T-helper 2 cell treated with Interferon-gamma antibody and Interleukin-4, amounts not matched to agents 5 μg/mL and 100 μg/mL, for 36 hours (primary cell): ENCODE measurements at regions not wholly inside any gene's neighbourhood (a gene's known extent, or its start where the extent isn't known, plus 50 kb on each side); places are given as distances from the start of the nearest gene placed in this dataset.
"Not testable (repeated sequence)": the region's sequence is repeated elsewhere in the genome, so short reads cannot be mapped to it uniquely, and the experiment has no call there.

Source experiments
- DNase-seq: peaks from one replicate; pipeline ENCODE4 v3.0.0; 2021; ENCODE audit warnings: low spot score
- H3K27ac Mint-ChIP-seq: one replicate; pipeline ENCODE4 v1.8.0; 2021; ENCODE audit warnings: mild to moderate bottlenecking, mixed read lengths
- H3K27me3 Mint-ChIP-seq: one replicate; pipeline ENCODE4 v1.8.0; 2021; ENCODE audit warnings: low read depth, mixed read lengths
- H3K36me3 Mint-ChIP-seq: one replicate; pipeline ENCODE4 v1.8.0; 2021; ENCODE audit warnings: low read depth, mixed read lengths
- H3K4me1 Mint-ChIP-seq: one replicate; pipeline ENCODE4 v1.8.0; 2021; ENCODE audit warnings: low read depth, mixed read lengths
- H3K4me3 Mint-ChIP-seq: one replicate; pipeline ENCODE4 v1.8.0; 2022; ENCODE audit warnings: mild to moderate bottlenecking, moderate library complexity, mixed read lengths
- H3K9me3 Mint-ChIP-seq: one replicate; pipeline ENCODE4 v1.8.0; 2021; ENCODE audit warnings: mixed read lengths

- H3K27ac Mint-ChIP-seq: no peak overlapping the region
These were observed 269.3 kb downstream of the TTC32 start for GRCh38 chr2:19632403-19632991.

GRCh38 chr2:19631871-19632270 is 269.9 kb downstream of the TTC32 start:
- H3K27me3 Mint-ChIP-seq: no peaks in the 10 kb centered on the region
- no peak overlapping the region for H3K4me3 Mint-ChIP-seq
- H3K9me3 Mint-ChIP-seq: no peaks in the 10 kb centered on the region
- no peak overlapping the region for H3K27ac Mint-ChIP-seq
- H3K4me1 Mint-ChIP-seq: no peaks in the 10 kb centered on the region
- no peak for DNase-seq
- H3K36me3 Mint-ChIP-seq: no peaks in the 10 kb centered on the region

More at GRCh38 chr2:19632403-19632991, 269.3 kb downstream of the TTC32 start:
- Mint-ChIP-seq H3K27me3 (no peaks in the 10 kb centered on the region), H3K36me3 (no peaks in the 10 kb centered on the region), H3K4me1 (no peaks in the 10 kb centered on the region), H3K4me3 (no peak overlapping the region), H3K9me3 (no peaks in the 10 kb centered on the region)
- no peak for DNase-seq

- H3K4me3 Mint-ChIP-seq: no peak overlapping the region
- H3K9me3 Mint-ChIP-seq: no peaks in the 10 kb centered on the region
- no peaks in the 10 kb centered on the region for H3K4me1 Mint-ChIP-seq
- H3K27me3 Mint-ChIP-seq: no peaks in the 10 kb centered on the region
- no peak overlapping the region for H3K27ac Mint-ChIP-seq
- no peaks in the 10 kb centered on the region for H3K36me3 Mint-ChIP-seq
- no peak for DNase-seq
These were observed 270.9 kb downstream of the TTC32 start for GRCh38 chr2:19630921-19631320.

GRCh38 chr2:19627359-19627758 is 268.9 kb upstream of the OSR1 start:
- H3K27ac Mint-ChIP-seq: no peak overlapping the region
- no peaks in the 10 kb centered on the region for H3K9me3 Mint-ChIP-seq
- no peak overlapping the region for H3K4me3 Mint-ChIP-seq
- no peaks in the 10 kb centered on the region for H3K4me1 Mint-ChIP-seq
- no peaks in the 10 kb centered on the region for H3K27me3 Mint-ChIP-seq
- DNase-seq: no peak
- H3K36me3 Mint-ChIP-seq: no peaks in the 10 kb centered on the region

- Mint-ChIP-seq H3K36me3 (no peaks in the 10 kb centered on the region), H3K4me3 (no peak overlapping the region), H3K4me1 (no peaks in the 10 kb centered on the region), H3K27ac (no peak overlapping the region), H3K9me3 (peaks cover 3% of the 10 kb centered on the region), H3K27me3 (no peaks in the 10 kb centered on the region)
- no peak for DNase-seq
These were observed 265.1 kb upstream of the OSR1 start for GRCh38 chr2:19623488-19623887.

- no peaks in the 10 kb centered on the region for H3K4me1 Mint-ChIP-seq
- H3K9me3 Mint-ChIP-seq: peaks cover 26% of the 10 kb centered on the region
- no peaks in the 10 kb centered on the region for H3K36me3 Mint-ChIP-seq
- H3K27ac Mint-ChIP-seq: no peak overlapping the region
- H3K4me3 Mint-ChIP-seq: no peak overlapping the region
- no peak for DNase-seq
- no peaks in the 10 kb centered on the region for H3K27me3 Mint-ChIP-seq
These were observed 258.9 kb upstream of the OSR1 start for GRCh38 chr2:19617257-19617848.

GRCh38 chr2:19615402-19615801 is 257.0 kb upstream of the OSR1 start:
- H3K36me3 Mint-ChIP-seq, H3K27ac Mint-ChIP-seq, H3K4me1 Mint-ChIP-seq, H3K27me3 Mint-ChIP-seq, DNase-seq, H3K4me3 Mint-ChIP-seq: not testable (repeated sequence)
- H3K9me3 Mint-ChIP-seq: peaks cover 26% of the 10 kb centered on the region

GRCh38 chr2:19614066-19614465 is 255.6 kb upstream of the OSR1 start:
- H3K36me3 Mint-ChIP-seq: no peaks in the 10 kb centered on the region
- H3K27ac Mint-ChIP-seq: no peak overlapping the region
- DNase-seq: no peak
- no peak overlapping the region for H3K4me3 Mint-ChIP-seq
- H3K9me3 Mint-ChIP-seq: peaks cover 24% of the 10 kb centered on the region
- H3K4me1 Mint-ChIP-seq: no peaks in the 10 kb centered on the region
- H3K27me3 Mint-ChIP-seq: no peaks in the 10 kb centered on the region

GRCh38 chr2:19611491-19612332 is 253.3 kb upstream of the OSR1 start:
- H3K27me3 Mint-ChIP-seq: peaks cover 2% of the 10 kb centered on the region
- peaks cover 23% of the 10 kb centered on the region for H3K9me3 Mint-ChIP-seq
- no peaks in the 10 kb centered on the region for H3K4me1 Mint-ChIP-seq
- H3K4me3 Mint-ChIP-seq: no peak overlapping the region
- H3K27ac Mint-ChIP-seq: no peak overlapping the region
- DNase-seq: no peak
- H3K36me3 Mint-ChIP-seq: no peaks in the 10 kb centered on the region

GRCh38 chr2:19609266-19609665 is 250.8 kb upstream of the OSR1 start:
- Mint-ChIP-seq H3K27me3 (peaks cover 2% of the 10 kb centered on the region), H3K4me3 (no peak overlapping the region), H3K4me1 (no peaks in the 10 kb centered on the region), H3K9me3 (peaks cover 4% of the 10 kb centered on the region), H3K36me3 (no peaks in the 10 kb centered on the region), H3K27ac (no peak overlapping the region)
- no peak for DNase-seq

- DNase-seq: no peak
- Mint-ChIP-seq H3K4me1 (no peaks in the 10 kb centered on the region), H3K27ac (no peak overlapping the region), H3K4me3 (no peak overlapping the region), H3K36me3 (no peaks in the 10 kb centered on the region), H3K27me3 (peaks cover 2% of the 10 kb centered on the region), H3K9me3 (peaks cover 3% of the 10 kb centered on the region)
These were observed 249.7 kb upstream of the OSR1 start for GRCh38 chr2:19607931-19608771.

- H3K9me3 Mint-ChIP-seq: peaks cover 7% of the 10 kb centered on the region
- H3K36me3 Mint-ChIP-seq: no peaks in the 10 kb centered on the region
- no peak for DNase-seq
- no peaks in the 10 kb centered on the region for H3K4me1 Mint-ChIP-seq
- no peak overlapping the region for H3K4me3 Mint-ChIP-seq
- H3K27ac Mint-ChIP-seq: no peak overlapping the region
- peaks cover 2% of the 10 kb centered on the region for H3K27me3 Mint-ChIP-seq
These were observed 249.0 kb upstream of the OSR1 start for GRCh38 chr2:19607400-19607799.

- no peaks in the 10 kb centered on the region for H3K27me3 Mint-ChIP-seq
- no peaks in the 10 kb centered on the region for H3K4me1 Mint-ChIP-seq
- peaks cover 7% of the 10 kb centered on the region for H3K9me3 Mint-ChIP-seq
- no peak for DNase-seq
- H3K4me3 Mint-ChIP-seq: no peak overlapping the region
- no peaks in the 10 kb centered on the region for H3K36me3 Mint-ChIP-seq
- H3K27ac Mint-ChIP-seq: no peak overlapping the region
These were observed 242.6 kb upstream of the OSR1 start for GRCh38 chr2:19600982-19601381.

GRCh38 chr2:19600506-19600905 is 242.1 kb upstream of the OSR1 start:
- Mint-ChIP-seq H3K9me3 (peaks cover 7% of the 10 kb centered on the region), H3K4me3 (no peak overlapping the region), H3K4me1 (no peaks in the 10 kb centered on the region), H3K27ac (no peak overlapping the region), H3K36me3 (no peaks in the 10 kb centered on the region), H3K27me3 (no peaks in the 10 kb centered on the region)
- no peak for DNase-seq
